NCI-H460 (cell line): ENCODE measurements at regions not wholly inside any gene's neighbourhood (a gene's known extent, or its start where the extent isn't known, plus 50 kb on each side); places are given as distances from the start of the nearest gene placed in this dataset.

Experiments
- DNase-seq: peaks from one replicate; pipeline ENCODE4 v3.0.0-alpha.2; 2016; ENCODE audit warnings: low read depth; ENCODE audit errors: extremely low read depth

DNA sequence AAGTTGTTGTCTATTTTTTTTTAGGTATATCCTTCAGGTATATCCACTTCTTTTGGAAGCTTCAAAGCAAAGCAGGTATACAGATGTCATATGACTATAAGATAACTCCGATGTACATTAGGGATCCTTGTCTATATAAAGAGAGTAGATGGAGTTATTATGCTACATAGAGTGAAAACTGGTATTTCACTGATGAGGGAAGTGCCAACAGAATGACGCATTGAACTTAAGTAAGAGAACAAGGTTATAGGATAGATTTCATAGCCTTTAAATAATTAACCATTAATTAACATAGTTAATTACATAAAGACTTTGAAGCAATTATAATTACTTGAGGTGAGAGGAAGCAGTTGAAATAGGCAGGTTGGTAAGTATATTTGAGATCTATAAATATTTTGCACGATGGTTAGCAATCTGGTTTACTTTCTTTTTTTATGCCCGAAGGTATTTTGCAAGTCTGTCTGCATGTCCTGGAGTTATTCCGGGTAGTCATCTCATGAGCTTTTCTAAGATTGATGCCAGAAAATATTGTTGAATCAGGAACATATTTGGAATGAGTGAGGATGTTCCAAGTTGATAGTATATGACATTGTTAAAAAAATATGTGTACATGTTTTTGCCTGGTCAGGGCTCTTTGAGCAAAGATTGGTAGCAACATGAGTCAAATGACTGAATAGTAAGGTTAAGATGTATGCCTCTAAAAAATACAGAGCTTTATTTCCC, 299.5 kb upstream of the KCNMB2 start:
- DNase-seq, result no peak

DNA sequence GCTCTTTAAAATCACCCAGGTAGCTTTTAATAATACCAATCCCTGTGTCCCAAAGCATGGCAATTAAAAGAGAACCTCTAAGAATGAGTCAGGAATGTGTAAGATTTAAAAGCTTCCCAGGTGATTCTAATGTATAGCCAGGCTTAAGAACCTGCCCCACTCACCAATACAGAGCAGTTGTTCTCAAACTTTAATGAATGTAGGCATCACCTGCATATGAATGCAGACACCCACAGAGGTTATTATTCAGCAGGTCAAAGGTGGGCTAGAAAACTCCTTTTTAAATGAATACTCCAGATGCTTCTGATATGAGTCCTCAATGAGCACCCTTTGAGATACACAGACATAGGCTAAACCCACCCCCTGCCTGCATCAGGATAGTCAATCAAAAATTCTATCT, 298.1 kb upstream of the KCNMB2 start:
- no peak for DNase-seq

DNA sequence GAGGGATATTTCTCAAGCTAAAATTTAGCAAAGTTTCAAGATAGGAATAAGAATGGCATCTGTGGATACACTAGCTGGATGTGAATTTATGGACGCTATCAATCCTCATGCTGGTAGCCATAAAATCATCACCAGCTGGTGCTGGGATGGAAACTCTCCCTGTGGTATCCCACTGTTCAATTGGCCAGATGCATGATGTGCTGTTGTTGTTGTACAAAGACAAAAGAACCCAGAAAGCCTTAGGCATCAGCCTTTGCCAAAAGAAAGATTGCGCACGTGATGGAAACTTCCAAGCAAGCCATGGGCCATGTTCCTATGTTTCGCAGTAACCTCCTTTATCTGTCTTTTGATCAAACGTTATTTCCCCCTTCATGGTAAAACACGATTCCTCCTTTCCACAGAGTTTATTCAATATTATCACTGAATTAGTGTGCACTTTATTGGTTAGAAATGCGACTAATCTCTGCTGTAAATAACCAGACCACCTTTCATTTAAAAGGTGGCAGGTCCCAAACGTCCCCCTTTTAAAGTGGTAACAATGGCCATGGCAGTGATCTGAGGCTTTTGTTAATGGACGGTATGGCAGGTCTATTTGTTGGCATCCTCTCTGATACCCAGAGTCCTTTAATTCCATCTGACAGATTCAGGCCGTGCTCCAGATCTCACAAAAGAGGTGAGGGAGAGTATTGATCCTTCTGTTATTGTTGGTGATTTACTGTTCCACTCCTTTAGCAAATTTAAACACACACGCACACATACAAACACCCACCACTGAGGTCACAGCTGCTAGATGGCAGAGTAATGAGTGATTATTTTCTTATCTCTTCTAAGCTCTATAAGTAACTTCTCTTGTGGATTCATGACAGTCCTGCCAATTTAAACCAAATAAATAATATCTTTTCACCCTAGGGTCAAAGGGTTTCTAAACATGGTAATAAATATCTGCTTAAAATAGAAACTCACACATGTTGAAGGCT, 291.2 kb upstream of the KCNMB2 start:
- no peak for DNase-seq

DNA sequence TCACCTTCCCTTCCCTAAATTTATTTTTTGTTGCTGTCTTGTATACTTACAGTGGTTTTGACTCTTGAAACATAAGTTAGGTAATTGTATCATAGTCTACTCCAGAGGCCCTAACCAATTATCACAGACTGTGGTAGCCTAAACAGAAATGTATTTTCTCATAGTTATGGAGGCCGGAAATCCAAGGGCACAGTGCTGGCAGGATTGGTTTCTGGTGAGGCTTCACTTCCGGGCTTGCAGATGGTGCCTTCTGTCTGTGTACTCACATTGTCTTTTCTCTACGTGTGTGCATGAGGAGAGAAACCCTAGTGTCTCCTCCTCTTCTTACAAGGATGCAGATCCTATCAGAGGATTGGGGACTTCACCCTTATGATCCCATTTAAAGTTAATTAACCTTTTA, 290.2 kb upstream of the KCNMB2 start:
- no peak for DNase-seq

DNA sequence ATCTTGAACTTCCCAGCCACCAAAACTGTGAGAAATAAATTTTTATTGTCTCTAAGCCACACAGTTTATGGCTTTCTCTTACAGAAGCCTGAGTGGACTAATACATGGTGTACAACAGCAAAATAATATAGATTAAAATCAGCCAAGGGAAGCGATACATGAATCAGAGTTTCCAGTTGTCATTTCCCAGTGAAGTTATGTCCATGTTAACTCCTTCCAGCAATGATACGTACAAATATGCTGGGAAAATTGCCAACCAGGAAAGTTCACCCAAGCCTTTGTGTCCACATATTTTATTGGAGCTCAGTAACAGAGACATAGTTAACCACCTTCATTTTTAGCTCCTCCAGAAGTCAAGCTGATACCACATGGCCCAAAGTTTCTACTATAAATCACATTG, 280.9 kb upstream of the KCNMB2 start:
- DNase-seq, result no peak

DNA sequence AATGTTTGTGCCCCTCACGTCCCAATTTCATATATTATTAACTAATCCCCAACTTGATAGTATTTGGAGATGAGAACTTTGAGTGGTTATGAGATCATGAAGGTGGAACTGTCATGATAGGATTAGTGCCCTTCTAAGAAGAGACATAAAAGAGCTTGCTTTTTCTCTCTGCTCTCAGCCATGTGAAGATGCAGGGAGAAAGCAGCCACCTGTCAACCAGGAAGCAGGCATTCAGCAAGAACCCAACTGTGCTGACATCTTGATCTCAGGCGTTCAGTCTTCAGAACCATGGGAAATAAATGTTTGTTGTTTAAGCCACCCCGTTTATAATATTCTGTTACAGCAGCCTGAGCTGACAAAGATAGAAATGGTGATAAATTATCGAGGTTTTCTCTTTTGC, 278.7 kb upstream of the KCNMB2 start:
- DNase-seq, result no peak

DNA sequence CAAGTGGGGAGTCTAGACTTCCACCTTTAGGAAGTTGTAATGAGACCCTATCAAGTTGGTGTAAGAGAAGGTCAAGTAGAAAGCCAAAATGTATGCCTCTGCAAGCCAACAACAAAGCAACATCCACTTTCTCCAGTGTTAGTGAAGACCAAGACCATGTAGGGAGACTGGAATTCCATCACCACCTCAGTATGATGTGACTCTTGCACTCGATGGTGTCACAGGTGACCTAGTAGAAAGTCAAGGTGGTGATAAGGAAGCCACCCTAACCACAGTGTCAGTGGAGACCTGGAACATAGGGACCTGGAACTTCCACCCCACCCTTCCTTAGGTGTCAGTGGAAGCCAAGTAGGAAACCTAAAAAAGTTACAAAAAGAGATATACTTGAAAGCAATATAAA, 278.1 kb upstream of the KCNMB2 start:
- DNase-seq, result no peak

DNA sequence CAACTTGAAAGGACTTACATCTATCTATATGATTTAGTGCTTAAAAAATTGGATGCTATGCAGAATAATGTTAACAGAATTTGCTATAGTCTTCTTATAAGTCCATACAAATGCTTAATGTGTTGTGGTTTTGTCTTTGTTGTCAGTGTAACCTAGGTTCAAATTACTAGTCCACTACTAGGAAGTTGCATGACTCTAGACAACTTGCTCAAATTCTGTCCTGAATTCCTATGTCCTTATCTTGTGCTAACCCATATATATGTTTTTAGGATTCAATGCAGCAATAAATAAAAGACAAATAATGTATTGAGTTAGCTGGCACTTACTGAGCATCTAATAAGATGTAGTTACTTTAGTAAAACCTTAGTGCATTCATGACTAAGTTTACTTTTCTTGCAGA, 276.5 kb upstream of the KCNMB2 start:
- DNase-seq, result no peak

DNA sequence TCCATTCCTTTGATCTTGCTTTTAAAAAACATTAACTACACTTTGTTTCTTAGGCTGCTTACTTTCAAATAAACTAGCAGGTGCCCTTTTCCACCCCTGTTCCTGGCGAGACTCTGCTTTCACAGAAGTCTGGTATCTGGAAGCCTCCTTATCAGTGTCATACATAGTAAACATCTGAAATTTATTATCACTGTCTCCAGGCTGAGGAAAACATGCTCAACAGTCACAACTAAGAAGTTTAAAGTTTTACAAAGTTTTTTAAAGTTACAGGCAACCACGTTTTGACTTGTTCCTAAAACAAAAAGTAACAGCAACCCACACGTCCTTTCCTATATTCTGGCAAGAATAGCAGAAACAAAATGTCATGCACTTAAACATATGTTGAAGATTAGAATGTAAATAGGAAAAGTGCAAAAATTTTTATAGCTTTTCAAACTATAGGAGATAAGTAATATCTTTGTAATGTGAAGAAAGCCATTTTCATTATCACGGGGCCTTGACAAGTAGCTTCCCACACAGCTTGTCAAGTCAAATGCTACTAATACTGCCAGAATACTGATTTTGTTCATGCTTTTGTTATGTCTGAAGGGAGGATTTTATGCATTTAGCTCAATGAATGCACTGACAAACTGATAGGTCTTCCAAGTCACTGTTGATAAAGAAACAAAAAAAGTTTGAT, 275.2 kb upstream of the KCNMB2 start:
- DNase-seq, result no peak

DNA sequence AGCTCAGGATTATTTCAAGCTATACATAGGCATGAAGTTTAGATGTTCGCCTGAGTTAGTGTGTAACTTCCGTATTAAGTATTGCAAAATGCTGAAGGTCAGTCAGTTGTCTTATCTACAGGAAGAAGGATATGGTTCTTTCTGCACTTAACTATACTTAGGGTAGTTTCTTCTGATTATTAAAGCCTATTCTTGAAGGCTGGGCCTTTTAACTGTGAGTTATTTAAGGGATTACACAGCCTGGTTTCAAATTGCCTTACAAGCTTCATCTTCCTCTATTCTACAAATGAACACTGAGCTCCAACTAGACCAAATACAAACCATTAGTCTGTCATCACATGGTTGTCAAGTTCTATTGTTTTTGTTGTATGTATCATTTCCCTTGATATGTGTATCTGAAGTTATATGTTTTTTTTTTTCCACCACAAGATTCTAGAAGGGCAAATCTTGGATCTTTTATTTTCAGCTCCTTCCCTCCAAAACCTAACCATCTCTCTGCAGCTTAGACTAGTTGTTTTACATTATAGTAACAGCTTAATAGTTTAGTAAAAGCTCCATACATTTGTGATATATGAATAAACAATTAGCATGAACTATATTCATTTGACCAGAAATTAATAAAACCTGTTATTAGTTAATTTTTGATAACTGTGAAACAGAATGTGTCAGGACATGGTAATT, 272.9 kb upstream of the KCNMB2 start:
- DNase-seq, result no peak

DNA sequence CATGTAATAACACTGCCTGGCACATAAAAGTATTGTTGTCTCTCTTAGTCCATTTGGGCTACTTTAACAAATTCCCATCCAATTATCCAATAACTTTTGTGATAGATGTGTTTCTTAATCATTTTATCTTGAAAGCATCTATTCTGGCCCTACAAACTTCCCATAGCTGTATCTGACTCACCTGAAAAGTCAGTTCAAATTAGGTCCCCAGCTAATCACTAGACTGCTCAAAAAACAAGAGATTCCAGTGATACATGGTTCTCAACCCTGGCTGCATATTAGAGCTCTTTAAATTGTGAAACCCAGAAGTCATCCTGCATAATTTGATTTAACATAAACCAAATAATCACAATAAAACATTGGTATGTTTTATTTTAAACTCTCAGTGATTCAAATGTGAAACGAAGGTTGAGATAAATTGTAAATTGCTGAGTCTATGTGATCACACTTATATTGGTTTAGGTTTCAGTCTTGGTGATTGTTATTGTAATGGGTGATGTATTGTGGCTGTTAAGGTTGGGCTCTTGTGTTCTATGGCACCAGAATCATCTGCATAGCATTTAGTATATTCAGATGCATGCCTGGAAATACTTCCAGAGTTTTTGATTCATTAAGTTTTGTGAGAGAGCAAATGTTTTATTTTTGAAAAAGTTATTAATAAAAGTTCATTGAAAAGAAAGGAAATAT, 268.9 kb upstream of the KCNMB2 start:
- DNase-seq, result no peak

DNA sequence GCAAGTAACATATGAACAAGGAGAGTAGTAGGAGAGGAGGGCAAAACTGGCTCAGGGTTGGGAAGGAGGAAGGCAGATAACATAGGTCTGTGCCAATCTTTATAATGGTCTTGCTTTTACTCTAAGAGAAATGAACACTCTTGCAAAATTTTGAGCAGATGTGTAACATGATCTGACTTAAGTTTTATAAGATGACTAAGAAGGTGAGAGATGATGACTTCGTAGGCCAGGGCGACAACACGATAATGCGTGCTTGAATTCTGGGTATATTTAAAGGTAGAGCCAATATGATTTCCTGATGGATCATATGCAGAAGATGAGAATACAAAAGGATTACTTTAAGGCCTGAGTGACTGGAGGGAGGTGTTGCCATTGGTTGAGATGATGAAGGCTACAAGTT, 265.4 kb upstream of the KCNMB2 start:
- no peak for DNase-seq

DNA sequence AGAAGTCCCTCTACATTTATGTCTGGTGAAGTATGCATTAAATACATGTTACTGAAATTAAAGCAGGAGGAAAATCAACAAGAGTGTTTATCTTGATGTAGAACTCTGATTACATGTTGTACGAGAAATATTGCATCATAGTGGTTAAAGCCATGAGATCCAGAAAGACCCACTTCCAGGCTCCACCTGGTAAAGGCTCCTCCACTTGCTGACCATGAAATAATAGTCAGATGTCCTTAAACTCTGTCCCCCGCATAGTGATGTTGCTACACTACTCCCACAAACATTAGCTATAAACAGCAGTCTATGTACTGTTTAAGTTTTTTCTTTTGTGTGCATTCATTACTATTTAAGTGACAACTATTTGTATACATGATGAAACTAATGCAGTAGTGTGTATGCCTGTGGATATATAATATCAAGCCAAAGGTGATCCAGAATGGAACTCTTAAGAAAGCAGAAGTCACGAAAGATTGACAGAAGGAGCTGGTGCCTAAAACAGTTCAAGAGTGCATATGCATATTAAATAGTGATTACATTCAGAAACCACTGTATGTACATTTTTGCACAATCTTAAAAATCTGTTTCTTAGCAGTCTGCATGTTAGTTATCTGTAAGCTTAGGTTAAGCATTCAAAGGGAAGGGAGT, 264.4 kb upstream of the KCNMB2 start:
- DNase-seq, result no peak

DNA sequence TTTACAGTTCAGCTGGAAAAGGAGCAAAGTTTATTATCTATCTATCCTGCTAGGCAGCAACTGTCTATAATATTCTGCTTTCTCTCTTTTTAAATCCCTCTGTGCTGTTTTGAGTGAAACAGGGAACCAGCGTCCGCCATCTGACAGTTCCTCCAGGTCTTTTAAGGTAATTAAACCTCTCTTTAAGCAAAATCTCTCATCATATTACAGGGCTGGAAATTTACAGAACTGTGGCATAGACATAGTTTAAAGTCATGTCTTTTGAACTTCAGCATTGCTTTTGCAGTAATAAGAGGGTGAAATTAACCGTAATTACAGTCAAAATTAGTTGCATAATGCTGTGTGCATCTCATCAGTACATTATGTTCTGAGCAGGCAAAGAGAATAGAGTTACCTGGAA, 263.4 kb upstream of the KCNMB2 start:
- no peak for DNase-seq

DNA sequence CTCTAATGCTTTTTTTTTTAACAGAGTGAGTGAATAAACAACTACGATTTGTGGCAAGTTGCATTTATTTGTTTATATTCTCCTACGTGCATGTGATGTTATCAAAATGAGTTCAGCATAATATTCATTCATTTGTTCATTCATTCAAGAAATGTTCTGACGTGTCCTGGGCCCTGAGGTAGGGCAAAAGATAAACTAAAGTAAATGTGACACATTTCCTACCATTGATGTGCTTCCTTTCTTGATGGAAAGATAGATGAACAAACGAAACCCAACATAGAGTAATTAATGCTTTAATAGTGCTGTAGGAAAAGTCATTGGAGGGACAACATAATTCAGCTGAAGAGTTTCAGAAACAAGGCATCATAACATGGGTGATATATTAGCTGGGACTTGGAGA, 261.5 kb upstream of the KCNMB2 start:
- DNase-seq, result no peak

DNA sequence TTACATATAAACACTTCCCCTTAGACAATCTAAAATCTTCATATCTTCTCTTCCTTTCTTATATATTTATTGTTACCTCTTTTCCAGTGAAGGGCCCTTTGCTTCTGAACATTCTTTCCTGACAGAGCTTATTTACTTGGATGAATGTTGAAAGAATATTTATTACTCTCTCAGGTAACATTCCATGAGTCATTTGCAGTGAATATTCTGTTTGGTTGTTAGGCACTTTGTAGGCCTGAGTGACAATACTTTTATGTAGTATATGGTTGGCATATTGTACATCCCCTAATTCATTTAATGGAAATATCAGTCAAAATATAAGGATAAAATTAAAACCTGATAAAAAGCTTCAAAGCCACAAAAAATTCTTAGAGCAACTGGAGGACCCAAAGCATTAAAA, 260.9 kb upstream of the KCNMB2 start:
- DNase-seq, result no peak

DNA sequence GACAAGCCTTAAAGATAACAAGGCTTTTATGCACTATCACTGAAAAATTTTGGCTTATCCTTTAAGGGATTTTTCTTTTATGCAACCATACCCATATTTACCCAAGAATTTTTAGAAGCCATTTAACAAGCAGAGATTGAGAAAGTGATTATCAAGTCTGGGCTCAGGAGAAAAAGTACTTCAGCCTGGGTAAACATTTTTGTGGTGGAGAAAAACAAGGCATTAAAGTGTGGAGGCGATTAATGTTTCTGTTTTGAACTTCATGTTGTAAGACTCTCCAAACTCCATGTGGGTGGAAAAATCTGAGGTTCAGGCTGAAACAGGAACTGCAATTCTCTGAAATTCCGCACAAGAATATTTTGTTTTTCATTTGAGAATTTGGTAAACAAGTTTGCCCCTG, 260.4 kb upstream of the KCNMB2 start:
- no peak for DNase-seq

DNA sequence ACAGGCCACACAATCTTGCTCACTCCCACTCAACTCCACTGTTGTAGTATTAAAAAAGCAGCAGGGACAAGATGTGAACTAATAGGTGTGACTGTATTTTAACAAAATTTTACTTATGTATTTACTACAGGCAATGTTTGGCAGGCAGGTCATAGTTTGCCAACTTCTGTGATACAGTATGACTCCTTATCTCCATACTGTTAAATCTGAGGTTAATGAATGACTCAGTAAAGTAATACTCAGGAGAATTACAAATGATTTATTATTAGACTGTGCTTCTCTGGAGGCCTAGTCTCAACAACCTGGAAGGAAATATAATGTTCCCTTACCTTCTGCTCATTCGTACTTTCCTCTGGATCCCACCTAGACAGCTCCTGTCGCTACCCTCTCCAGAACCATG, 258.6 kb upstream of the KCNMB2 start:
- DNase-seq, result no peak

DNA sequence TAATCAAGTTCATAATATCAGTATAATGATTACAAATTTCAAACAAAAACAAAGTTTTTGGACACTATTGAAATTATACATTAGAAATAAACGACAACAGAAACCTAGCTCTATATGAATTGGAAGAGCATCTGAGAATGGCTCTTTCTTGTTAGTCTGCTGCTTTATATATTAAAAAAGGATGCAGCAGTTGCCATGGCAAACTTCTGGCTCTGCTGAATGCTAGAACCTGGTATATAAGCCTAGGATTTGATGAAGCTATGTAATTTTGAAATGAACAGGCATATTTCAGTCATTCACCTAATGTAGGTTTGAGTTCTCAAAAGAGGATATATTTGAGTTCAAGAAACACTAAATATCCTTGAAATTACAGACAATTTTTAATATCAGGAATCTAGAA, 252.7 kb upstream of the KCNMB2 start:
- DNase-seq, result no peak

DNA sequence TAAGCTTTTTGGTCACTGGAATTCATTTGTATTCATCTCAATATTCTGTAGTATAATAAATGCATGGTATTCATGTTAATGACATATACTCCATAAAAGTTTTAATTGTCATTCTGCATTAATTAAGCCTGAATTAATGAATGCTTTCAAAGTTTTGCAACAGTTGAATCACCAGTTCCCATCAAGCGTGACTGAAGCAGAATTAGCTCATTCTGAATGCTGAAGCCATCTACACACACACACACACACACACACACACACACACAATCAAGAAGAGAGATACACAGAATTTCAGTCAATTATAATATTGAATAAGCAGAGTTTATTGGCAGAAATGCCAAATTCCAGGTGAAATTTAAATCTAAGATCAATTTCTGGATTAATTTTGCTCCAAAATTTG, 252.1 kb upstream of the KCNMB2 start:
- DNase-seq, result no peak
